ENCODE measurements at regions not wholly inside any gene's neighbourhood (a gene's known extent, or its start where the extent isn't known, plus 50 kb on each side); places are given as distances from the start of the nearest gene placed in this dataset.

DNA sequence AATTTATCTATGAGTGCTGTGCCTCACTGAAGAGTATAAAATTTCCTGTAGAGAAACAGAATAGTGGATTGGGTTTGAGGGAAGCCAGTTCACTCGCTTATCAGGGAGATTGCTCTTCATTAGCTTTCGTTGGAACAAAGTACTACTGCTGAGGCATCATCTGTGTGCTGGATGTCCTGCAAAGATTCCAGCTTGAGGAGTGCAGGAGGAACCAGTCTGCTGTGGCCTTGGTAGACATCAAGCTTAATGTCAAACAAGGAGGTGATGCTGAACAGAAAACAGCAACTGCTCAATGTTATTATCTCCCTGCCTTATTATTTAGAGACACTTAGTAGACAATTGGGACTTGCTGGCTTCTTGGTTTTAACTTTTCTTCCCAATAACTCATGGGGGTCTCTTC lies 297.5 kb upstream of the DPH6 start:
- no peak overlapping the region for H3K27ac ChIP-seq (ENCODE audit: control insufficient read depth, insufficient read depth)
- H3K9me3 ChIP-seq (replicated peaks; ENCODE audit: control insufficient read depth, insufficient read depth, low read length) = no peaks in the 10 kb centered on the region
- DNase-seq (ENCODE audit: low read depth, low spot score) (no peak), ATAC-seq (no peak), FAIRE-seq (no peak)
- H3K4me1 ChIP-seq (ENCODE audit: control insufficient read depth, insufficient read depth, low read length) = no peaks in the 10 kb centered on the region; the same call in 1 of the 2 replicates
- no TSS peak for BruUV-seq (replicated peaks)
- TF ChIP-seq MYC (IDR thresholded peaks at IDR 0.05; ENCODE audit: insufficient read depth, insufficient read length, insufficient replicate concordance, low read length, severe bottlenecking) = no peak
- TF ChIP-seq, protein P1, sequence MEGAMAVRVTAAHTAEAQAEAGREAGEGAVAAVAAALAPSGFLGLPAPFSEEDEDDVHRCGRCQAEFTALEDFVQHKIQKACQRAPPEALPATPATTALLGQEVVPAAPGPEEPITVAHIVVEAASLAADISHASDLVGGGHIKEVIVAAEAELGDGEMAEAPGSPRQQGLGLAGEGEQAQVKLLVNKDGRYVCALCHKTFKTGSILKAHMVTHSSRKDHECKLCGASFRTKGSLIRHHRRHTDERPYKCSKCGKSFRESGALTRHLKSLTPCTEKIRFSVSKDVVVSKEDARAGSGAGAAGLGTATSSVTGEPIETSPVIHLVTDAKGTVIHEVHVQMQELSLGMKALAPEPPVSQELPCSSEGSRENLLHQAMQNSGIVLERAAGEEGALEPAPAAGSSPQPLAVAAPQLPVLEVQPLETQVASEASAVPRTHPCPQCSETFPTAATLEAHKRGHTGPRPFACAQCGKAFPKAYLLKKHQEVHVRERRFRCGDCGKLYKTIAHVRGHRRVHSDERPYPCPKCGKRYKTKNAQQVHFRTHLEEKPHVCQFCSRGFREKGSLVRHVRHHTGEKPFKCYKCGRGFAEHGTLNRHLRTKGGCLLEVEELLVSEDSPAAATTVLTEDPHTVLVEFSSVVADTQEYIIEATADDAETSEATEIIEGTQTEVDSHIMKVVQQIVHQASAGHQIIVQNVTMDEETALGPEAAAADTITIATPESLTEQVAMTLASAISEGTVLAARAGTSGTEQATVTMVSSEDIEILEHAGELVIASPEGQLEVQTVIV (IDR thresholded peaks at IDR 0.05; ENCODE audit: borderline replicate concordance, partially characterized antibody) = no peak
- no peak for TF ChIP-seq NFXL1 (IDR thresholded peaks at IDR 0.05; ENCODE audit: borderline replicate concordance)
- TF ChIP-seq BCL11A (IDR thresholded peaks at IDR 0.05; ENCODE audit: low read depth, low read length) = no peak
- TF ChIP-seq MTA3 (IDR thresholded peaks at IDR 0.05; ENCODE audit: borderline replicate concordance, low read length) = no peak
- TF ChIP-seq IRF4 (IDR thresholded peaks at IDR 0.05; ENCODE audit: low read depth, low read length) = no peak
- TF ChIP-seq, protein P2, sequence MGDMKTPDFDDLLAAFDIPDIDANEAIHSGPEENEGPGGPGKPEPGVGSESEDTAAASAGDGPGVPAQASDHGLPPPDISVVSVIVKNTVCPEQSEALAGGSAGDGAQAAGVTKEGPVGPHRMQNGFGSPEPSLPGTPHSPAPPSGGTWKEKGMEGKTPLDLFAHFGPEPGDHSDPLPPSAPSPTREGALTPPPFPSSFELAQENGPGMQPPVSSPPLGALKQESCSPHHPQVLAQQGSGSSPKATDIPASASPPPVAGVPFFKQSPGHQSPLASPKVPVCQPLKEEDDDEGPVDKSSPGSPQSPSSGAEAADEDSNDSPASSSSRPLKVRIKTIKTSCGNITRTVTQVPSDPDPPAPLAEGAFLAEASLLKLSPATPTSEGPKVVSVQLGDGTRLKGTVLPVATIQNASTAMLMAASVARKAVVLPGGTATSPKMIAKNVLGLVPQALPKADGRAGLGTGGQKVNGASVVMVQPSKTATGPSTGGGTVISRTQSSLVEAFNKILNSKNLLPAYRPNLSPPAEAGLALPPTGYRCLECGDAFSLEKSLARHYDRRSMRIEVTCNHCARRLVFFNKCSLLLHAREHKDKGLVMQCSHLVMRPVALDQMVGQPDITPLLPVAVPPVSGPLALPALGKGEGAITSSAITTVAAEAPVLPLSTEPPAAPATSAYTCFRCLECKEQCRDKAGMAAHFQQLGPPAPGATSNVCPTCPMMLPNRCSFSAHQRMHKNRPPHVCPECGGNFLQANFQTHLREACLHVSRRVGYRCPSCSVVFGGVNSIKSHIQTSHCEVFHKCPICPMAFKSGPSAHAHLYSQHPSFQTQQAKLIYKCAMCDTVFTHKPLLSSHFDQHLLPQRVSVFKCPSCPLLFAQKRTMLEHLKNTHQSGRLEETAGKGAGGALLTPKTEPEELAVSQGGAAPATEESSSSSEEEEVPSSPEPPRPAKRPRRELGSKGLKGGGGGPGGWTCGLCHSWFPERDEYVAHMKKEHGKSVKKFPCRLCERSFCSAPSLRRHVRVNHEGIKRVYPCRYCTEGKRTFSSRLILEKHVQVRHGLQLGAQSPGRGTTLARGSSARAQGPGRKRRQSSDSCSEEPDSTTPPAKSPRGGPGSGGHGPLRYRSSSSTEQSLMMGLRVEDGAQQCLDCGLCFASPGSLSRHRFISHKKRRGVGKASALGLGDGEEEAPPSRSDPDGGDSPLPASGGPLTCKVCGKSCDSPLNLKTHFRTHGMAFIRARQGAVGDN (IDR thresholded peaks at IDR 0.05) = no peak
- TF ChIP-seq, protein P3, sequence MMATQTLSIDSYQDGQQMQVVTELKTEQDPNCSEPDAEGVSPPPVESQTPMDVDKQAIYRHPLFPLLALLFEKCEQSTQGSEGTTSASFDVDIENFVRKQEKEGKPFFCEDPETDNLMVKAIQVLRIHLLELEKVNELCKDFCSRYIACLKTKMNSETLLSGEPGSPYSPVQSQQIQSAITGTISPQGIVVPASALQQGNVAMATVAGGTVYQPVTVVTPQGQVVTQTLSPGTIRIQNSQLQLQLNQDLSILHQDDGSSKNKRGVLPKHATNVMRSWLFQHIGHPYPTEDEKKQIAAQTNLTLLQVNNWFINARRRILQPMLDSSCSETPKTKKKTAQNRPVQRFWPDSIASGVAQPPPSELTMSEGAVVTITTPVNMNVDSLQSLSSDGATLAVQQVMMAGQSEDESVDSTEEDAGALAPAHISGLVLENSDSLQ (IDR thresholded peaks at IDR 0.05) = no peak
- TF ChIP-seq CHD1 (IDR thresholded peaks at IDR 0.05; ENCODE audit: low read depth, low read length) = no peak
- no peak overlapping the region for H2AFZ ChIP-seq (ENCODE audit: control insufficient read depth, low read depth, low read length)
- H3K79me2 ChIP-seq (ENCODE audit: control insufficient read depth, insufficient read depth, low read length) = no peaks in the 10 kb centered on the region
- H3K27me3 ChIP-seq (replicated peaks in 1 of 2; ENCODE audit: control insufficient read depth in 2 of 2, insufficient read depth in 2 of 2, low read length in 1 of 2) = no peaks in the 10 kb centered on the region
- ChIA-PET POLR2A (no interaction called here), CTCF (no interaction called here), RAD21 (ENCODE audit: unreplicated experiment) (no interaction called here), SMC1A (ENCODE audit: uncharacterized antibody, unreplicated experiment) (no interaction called here)
- intact Hi-C loops (cut with micrococcal nuclease; ENCODE audit: unreplicated experiment) (no loop called here), in situ Hi-C loops (cut with MboI) (no loop called here)
- no peak overlapping the region for H3K4me2 ChIP-seq (ENCODE audit: control insufficient read depth, insufficient read depth)
- no peak overlapping the region for H3K9ac ChIP-seq (ENCODE audit: control insufficient read depth, insufficient read depth, low read length)
- 59% methylated on average over 2 of the region's 2 CpGs for WGBS (ENCODE audit: insufficient coverage, insufficient replicate concordance, low lambda C conversion rate, missing lambda C conversion rate)
- no peaks in the 10 kb centered on the region for H4K20me1 ChIP-seq (ENCODE audit: control insufficient read depth, insufficient read depth)
- no peak overlapping the region for H3K4me3 ChIP-seq
- no peaks in the 10 kb centered on the region for H3K36me3 ChIP-seq (ENCODE audit: control insufficient read depth in 2 of 2, insufficient read depth in 2 of 2, low read length in 1 of 2)

Measured in GM12878 (cell line).